SK-N-SH treated with all-trans-retinoic acid at 6 μM for 48 hours (cell line): ENCODE measurements at regions not wholly inside any gene's neighbourhood (a gene's known extent, or its start where the extent isn't known, plus 50 kb on each side); places are given as distances from the start of the nearest gene placed in this dataset.

Source experiments
- ARNTL ChIP-seq: fragments of 450-650 bp; formaldehyde crosslinking; IDR thresholded peaks from 2 replicates; pipeline ENCODE4 v1.5.0; 2020; ENCODE audit warnings: low read depth, mild to moderate bottlenecking, moderate library complexity, borderline replicate concordance
- BACH2 ChIP-seq: fragments of 250-450 bp; sonication (Bioruptor Pico); IDR thresholded peaks from 2 replicates; pipeline ENCODE4 v1.9.0; 2021; ENCODE audit warnings: mild to moderate bottlenecking, borderline replicate concordance
- ESRRG ChIP-seq: fragments of 250-450 bp; sonication (Bioruptor Pico); IDR thresholded peaks from 2 replicates; pipeline ENCODE4 v1.6.1; 2021; ENCODE audit warnings: mild to moderate bottlenecking
- GLIS3 ChIP-seq: fragments of 250-450 bp; sonication (Bioruptor Pico); IDR thresholded peaks from 2 replicates; pipeline ENCODE4 v1.5.0; 2020; ENCODE audit warnings: mild to moderate bottlenecking, moderate library complexity
- PPARA ChIP-seq: fragments of 250-450 bp; sonication (Bioruptor Pico); IDR thresholded peaks from 2 replicates; pipeline ENCODE4 v1.5.0; 2020; ENCODE audit warnings: mild to moderate bottlenecking, borderline replicate concordance
- TCF4 ChIP-seq: fragments of 250-450 bp; sonication (Bioruptor Pico); IDR thresholded peaks from 2 replicates; pipeline ENCODE4 v1.8.0; 2021; ENCODE audit warnings: mild to moderate bottlenecking, moderate library complexity, borderline replicate concordance
- ZC3H10 ChIP-seq: fragments of 250-450 bp; sonication (Bioruptor Pico); IDR thresholded peaks from 2 replicates; pipeline ENCODE4 v1.5.1; 2021; ENCODE audit warnings: mild to moderate bottlenecking, moderate library complexity
- ZFP3 ChIP-seq: fragments of 250-450 bp; sonication (Bioruptor Pico); IDR thresholded peaks from 2 replicates; pipeline ENCODE4 v1.5.0; 2020; ENCODE audit warnings: mild to moderate bottlenecking, moderate library complexity
- ZFP30 ChIP-seq: fragments of 450-650 bp; formaldehyde crosslinking; IDR thresholded peaks from 2 replicates; pipeline ENCODE4 v1.5.0; 2022; ENCODE audit warnings: mild to moderate bottlenecking, moderate library complexity
- TF ChIP-seq, protein P1 (sequence below): fragments of 250-450 bp; sonication (Bioruptor Pico); IDR thresholded peaks from 2 replicates; pipeline ENCODE4 v1.8.0; 2021; ENCODE audit warnings: low read depth, mild to moderate bottlenecking, moderate library complexity, borderline replicate concordance
- TF ChIP-seq, protein P2 (sequence below): fragments of 250-450 bp; sonication (Bioruptor Pico); IDR thresholded peaks from 2 replicates; pipeline ENCODE4 v1.5.1; 2020; ENCODE audit warnings: low read depth, mild to moderate bottlenecking, moderate library complexity
- TF ChIP-seq, protein P3 (sequence below): fragments of 250-450 bp; sonication (Bioruptor Pico); IDR thresholded peaks from 2 replicates; pipeline ENCODE4 v1.8.0; 2020; ENCODE audit warnings: mild to moderate bottlenecking, moderate library complexity, borderline replicate concordance
- TF ChIP-seq, protein P4 (sequence below): fragments of 250-450 bp; sonication (Bioruptor Pico); IDR thresholded peaks from 2 replicates; pipeline ENCODE4 v1.5.1; 2021; ENCODE audit warnings: mild to moderate bottlenecking, moderate library complexity

DNA sequence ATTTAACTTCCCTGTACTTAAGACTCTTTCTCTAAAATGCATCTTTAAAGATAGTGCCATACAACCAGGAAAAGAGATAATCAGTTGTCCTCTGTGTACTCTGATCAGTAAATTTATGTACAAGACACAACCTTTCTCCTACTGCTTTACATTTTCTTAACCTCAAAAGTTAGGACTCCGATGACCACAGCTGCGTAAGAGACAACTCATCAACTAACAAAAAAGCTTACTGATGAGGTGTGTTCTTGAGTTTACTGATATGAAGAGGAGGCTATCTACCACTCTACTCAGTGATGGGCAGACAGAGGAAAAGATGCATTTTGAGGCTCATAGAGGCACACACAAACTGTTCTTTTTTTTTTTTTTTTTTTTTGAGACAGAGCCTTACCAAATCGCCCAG lies 71.4 kb upstream of the HIF1A start:
- TF ChIP-seq GLIS3 (CRISPR knock-in tag), result no peak
- TF ChIP-seq, protein P1, sequence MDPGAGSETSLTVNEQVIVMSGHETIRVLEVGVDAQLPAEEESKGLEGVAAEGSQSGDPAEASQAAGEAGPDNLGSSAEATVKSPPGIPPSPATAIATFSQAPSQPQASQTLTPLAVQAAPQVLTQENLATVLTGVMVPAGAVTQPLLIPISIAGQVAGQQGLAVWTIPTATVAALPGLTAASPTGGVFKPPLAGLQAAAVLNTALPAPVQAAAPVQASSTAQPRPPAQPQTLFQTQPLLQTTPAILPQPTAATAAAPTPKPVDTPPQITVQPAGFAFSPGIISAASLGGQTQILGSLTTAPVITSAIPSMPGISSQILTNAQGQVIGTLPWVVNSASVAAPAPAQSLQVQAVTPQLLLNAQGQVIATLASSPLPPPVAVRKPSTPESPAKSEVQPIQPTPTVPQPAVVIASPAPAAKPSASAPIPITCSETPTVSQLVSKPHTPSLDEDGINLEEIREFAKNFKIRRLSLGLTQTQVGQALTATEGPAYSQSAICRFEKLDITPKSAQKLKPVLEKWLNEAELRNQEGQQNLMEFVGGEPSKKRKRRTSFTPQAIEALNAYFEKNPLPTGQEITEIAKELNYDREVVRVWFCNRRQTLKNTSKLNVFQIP, result no peak
- no peak for TF ChIP-seq ZFP30 (CRISPR knock-in tag)
- TF ChIP-seq, protein P2, sequence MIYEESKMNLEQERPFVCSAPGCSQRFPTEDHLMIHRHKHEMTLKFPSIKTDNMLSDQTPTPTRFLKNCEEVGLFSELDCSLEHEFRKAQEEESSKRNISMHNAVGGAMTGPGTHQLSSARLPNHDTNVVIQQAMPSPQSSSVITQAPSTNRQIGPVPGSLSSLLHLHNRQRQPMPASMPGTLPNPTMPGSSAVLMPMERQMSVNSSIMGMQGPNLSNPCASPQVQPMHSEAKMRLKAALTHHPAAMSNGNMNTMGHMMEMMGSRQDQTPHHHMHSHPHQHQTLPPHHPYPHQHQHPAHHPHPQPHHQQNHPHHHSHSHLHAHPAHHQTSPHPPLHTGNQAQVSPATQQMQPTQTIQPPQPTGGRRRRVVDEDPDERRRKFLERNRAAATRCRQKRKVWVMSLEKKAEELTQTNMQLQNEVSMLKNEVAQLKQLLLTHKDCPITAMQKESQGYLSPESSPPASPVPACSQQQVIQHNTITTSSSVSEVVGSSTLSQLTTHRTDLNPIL (CRISPR knock-in tag), result no peak
- TF ChIP-seq PPARA (CRISPR knock-in tag), result no peak
- TF ChIP-seq, protein P3, sequence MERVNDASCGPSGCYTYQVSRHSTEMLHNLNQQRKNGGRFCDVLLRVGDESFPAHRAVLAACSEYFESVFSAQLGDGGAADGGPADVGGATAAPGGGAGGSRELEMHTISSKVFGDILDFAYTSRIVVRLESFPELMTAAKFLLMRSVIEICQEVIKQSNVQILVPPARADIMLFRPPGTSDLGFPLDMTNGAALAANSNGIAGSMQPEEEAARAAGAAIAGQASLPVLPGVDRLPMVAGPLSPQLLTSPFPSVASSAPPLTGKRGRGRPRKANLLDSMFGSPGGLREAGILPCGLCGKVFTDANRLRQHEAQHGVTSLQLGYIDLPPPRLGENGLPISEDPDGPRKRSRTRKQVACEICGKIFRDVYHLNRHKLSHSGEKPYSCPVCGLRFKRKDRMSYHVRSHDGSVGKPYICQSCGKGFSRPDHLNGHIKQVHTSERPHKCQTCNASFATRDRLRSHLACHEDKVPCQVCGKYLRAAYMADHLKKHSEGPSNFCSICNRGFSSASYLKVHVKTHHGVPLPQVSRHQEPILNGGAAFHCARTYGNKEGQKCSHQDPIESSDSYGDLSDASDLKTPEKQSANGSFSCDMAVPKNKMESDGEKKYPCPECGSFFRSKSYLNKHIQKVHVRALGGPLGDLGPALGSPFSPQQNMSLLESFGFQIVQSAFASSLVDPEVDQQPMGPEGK (CRISPR knock-in tag), result no peak
- TF ChIP-seq BACH2 (CRISPR knock-in tag), result no peak
- TF ChIP-seq ESRRG (CRISPR knock-in tag), result no peak
- no peak for TF ChIP-seq ARNTL (CRISPR knock-in tag)
- no peak for TF ChIP-seq ZC3H10 (CRISPR knock-in tag)
- TF ChIP-seq, protein P4, sequence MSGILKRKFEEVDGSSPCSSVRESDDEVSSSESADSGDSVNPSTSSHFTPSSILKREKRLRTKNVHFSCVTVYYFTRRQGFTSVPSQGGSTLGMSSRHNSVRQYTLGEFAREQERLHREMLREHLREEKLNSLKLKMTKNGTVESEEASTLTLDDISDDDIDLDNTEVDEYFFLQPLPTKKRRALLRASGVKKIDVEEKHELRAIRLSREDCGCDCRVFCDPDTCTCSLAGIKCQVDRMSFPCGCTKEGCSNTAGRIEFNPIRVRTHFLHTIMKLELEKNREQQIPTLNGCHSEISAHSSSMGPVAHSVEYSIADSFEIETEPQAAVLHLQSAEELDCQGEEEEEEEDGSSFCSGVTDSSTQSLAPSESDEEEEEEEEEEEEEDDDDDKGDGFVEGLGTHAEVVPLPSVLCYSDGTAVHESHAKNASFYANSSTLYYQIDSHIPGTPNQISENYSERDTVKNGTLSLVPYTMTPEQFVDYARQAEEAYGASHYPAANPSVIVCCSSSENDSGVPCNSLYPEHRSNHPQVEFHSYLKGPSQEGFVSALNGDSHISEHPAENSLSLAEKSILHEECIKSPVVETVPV (CRISPR knock-in tag), result no peak
- no peak for TF ChIP-seq ZFP3 (CRISPR knock-in tag)
- TF ChIP-seq TCF4 (CRISPR knock-in tag), result no peak
